Stimulated activated CD8-positive, alpha-beta memory T cell treated with anti-CD3 and anti-CD28 coated beads, Interleukin-7, amount 100 ng/mL, for 24 hours (primary cell): ENCODE measurements at regions not wholly inside any gene's neighbourhood (a gene's known extent, or its start where the extent isn't known, plus 50 kb on each side); places are given as distances from the start of the nearest gene placed in this dataset.

Source experiments
- DNase-seq: peaks from one replicate; pipeline ENCODE4 v3.0.0-alpha.2; 2020; ENCODE audit warnings: low read depth

- DNase-seq: no peak
Observed at GRCh38 chr9:90308691-90309090, 333.9 kb downstream of the DIRAS2 start.

- DNase-seq: no peak
Observed at GRCh38 chr9:90309809-90310520, 332.7 kb downstream of the DIRAS2 start.

DNA sequence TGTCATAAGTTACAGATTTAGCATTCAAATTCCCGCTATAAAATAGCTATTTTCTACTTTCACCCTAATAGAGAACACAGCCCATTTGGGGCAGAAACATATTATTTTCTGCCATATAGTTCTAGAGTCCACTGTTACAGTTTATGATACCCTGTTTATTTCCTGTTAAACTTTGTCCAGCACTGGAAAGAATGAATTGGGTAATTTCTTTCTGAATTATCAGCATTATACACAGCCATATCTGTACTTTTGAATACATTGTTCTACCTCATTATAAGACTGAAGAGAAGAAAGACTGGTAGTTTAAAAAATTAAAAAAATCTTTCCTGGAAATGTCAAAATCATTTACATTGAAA, 332.1 kb downstream of the DIRAS2 start:
- DNase-seq: no peak

DNA sequence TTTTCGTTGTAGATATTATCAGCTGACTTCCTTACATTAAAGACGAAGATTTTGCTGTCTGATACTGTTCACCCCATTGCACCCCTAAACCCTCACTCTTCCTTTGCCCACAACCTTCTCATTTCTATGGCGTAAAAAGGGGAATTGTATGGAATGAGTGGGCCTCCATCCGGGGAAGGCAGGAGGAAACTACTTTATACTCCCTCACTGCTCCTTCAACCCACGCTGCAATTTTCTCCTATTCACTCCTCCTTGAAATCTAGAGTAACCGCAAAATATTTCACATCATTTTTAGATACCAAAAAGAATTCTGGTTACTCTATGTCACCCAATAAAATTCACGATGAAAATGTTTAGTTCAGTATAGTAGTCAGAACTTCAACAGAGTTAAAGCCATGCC, 330.8 kb downstream of the DIRAS2 start:
- no peak for DNase-seq

DNA sequence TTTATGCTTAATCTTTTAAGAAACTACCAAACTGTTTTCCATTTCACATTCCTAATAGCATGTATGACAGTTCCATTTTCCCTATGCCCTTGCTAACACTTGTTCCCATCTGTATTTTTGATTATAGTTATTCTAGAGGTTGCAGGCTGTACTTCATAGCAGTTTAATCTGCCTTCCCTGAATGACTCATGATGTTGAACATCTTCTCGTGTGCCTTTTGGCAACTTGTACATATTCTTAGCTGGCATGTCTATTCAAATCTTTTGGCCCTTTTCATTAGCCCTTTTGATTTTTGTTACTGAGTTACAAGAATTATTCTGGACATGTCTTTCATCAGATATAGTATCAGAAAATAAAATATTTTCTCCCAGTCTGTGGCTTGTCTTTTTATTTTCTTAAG, 320.3 kb downstream of the DIRAS2 start:
- DNase-seq: no peak

DNA sequence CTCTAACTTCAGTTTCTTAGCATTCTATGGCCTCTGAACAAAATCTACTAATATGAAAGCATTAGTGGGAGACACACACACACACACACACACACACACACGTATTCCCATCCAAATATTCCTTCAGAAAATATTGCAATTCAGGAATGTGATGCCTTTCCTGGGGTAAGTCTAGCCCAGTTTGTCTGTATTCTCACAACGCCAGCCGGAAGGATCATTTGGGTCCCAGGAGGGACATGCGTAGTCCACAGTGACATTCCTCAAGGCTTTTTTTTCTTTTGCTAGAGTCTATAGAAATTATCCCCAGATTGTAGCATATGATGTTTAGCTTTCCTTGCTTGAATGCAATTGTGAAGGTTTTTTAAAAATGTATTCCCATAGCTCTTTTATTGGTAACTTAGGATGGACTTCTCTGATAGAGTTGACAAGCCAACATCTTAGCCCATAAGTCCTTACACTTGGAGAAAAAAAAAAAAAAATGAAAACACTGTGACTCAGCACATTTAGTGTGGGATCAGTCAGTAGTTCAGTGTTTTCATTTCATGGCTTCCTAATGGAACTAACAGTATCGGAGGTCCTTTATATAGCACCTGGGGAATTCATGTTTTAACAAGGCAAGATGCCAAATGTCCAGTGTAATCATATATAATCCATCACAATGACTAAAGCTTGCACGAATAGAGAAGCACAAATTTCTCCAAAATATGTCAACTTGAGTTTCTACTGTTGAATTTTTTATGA, 316.5 kb downstream of the DIRAS2 start:
- DNase-seq: no peak

DNA sequence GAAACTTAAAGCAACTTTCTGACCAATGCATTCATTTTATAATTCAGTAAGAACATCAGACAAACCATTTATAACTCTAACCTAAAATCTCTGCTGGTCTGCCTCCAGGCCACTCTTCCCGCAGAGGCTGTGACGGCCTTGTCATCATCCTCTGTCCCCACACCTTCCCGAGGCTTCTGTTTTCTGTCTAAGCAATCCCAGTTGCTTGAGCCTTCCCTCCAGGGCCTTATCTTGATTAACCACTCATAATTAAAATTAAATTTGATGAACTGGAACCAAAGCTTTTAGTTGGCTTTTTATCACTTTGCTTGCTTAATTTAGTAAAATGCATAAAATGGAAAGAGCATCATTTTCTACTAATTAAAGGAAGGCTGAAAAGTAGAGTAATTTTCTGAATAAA, 312.4 kb downstream of the DIRAS2 start:
- no peak for DNase-seq

GRCh38 chr9:90331826-90332575, 310.6 kb downstream of the DIRAS2 start:
- DNase-seq: no peak

- DNase-seq: no peak
Observed at GRCh38 chr9:90333226-90333625, 309.4 kb downstream of the DIRAS2 start.

DNA sequence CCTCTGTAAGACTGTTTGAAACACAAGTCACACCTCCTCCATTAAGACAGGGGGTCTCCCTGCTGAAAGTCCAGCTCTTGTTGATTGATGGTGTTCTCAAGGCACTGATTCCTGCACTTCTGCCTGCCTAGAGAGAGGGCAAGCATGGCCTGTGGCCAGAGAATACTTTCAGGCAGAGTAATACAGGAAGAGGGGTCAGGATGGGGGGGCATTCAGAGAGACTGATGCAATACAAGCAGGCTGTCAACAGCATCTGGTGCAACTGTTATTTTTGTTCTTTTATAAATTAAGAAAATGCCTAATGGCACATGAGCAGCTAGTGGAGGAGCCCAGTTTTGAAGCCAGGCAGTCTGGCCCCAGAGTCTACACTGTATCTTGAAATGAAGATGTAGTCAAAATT, 302.2 kb downstream of the DIRAS2 start:
- no peak for DNase-seq

GRCh38 chr9:90342607-90343006, 300.0 kb downstream of the DIRAS2 start:
- no peak for DNase-seq

DNA sequence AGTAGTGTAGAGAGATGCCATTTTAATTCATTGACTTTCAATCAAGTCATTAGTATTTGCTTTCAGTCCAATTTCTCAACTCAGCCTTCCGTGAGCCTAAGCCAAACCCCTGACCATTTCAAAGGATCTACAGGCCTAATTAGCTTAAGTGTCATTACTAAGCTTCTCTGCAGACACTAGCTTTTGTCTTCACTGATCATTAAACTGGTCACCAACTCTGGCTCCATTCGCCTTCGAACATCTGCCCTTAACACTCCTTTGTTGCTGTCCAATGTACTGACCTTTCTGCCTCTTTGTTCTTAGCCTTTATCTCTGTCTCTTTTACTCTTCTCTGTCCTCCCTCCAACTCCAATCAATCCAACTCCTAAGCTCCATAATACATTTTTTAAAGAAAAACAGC, 299.3 kb downstream of the DIRAS2 start:
- DNase-seq: no peak

- DNase-seq: no peak
Observed at GRCh38 chr9:90343991-90344390, 298.6 kb downstream of the DIRAS2 start.

- DNase-seq: no peak
Observed at GRCh38 chr9:90365666-90366065, 277.0 kb downstream of the DIRAS2 start.

DNA sequence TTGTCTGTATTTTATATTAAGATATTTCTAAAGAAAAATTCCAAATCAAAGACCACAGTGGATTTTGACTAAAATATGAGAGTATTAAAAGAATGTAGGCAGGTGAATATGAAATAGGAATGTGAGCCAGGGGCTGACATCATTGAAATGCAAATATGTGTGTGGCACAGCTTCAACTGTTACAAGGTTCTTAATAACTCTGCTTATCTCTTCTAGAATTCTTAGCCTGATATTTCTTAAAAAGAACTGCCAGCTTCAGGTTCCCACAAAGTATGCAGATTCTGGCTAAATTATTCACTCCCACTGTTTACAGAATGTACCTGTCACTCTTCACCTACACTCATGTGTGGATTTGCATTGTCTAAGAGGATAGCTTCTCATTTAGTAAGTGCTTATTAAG, 274.4 kb downstream of the DIRAS2 start:
- no peak for DNase-seq

- no peak for DNase-seq
Observed at GRCh38 chr9:90368928-90369327, 273.7 kb downstream of the DIRAS2 start.

DNA sequence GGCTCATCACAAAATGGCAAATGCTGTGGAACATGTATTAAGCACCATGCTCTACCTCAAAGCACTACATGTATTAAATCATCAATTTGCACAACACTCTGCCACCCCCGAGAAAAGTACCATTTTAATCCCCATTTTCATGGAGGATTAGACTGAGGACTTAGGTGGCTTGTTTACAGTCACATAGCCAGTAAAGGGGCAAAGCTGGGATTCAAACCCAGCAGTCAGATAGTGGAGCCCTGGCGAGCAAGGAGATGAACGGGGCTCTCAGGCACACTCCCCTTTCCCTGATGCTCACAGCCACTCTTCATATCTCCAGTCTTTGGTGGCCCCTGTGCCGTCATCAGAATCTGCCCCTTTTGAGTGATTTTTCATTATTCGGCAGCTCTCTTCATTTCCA, 262.9 kb downstream of the DIRAS2 start:
- no peak for DNase-seq

DNA sequence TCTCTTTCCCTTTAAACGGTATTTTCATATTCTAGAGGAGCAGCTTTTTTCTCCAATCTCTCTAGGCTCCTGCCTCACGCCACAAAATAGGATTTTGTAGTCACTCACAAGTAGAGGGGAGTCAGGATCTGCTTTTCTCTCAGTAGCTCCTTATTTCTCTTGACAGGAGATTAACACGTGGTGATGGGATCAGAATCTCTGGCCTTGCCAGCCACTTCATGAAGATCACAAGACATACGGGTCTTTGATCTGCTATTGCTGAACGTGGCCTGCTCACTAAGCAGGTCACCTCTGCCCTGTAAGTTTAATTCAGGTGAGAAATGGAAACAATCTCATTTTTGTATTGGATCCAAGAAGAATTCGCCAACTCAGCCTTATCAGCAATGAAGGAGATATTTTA, 257.5 kb downstream of the DIRAS2 start:
- no peak for DNase-seq

- no peak for DNase-seq
Observed at GRCh38 chr9:90393365-90394152, 249.1 kb downstream of the DIRAS2 start.

- no peak for DNase-seq
Observed at GRCh38 chr9:90394871-90395270, 247.8 kb downstream of the DIRAS2 start.

DNA sequence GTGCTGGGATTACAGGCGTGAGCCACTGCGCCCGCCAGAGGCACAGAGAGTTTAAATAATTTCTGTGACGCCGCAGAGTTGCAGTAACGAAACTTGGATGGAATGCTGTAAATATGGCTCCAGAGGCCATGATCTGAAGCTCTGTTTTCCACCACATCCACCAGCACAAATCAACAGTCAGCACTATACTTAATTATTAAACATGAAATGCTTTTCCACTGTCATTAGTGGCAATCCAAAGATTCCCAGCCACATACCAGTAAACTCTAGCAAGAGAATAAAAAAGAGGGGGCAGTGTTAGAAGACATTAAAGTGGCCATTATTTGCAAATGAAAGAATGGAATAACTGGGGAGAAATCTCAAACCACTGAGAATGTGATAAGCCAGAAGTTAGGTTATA, 242.5 kb downstream of the DIRAS2 start:
- no peak for DNase-seq

DNA sequence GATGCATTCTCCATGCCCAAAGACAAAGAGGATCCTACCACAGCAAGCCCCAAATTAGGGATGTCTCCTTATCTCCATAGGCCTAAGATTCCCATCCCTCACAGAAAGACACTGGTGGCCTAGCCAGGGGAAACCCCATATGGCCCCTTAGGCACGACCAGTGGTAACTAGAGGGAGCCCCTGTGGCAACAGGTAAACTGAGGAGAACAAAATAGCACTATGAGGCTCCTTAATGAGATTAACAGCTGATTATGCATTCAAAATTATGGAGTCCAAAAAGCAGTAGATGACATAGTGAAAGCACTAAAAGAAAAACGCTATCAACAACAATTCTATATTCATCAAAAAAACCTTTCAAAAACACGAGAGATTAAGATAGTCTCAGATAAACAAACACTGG, 234.0 kb downstream of the DIRAS2 start:
- no peak for DNase-seq
